Cardiac septum (tissue), 1 donor: ENCODE measurements at regions not wholly inside any gene's neighbourhood (a gene's known extent, or its start where the extent isn't known, plus 50 kb on each side); places are given as distances from the start of the nearest gene placed in this dataset.

Experiments
- DNase-seq: peaks from one replicate; pipeline ENCODE4 v3.0.0-alpha.2; 2020; ENCODE audit warnings: low spot score
- intact Hi-C: fragments of 100-400 bp; cut with DNase I; formaldehyde crosslinking; loops from one replicate; pipeline ENCODE4 v1.14.0; 2022
- donor health status: DM: no; HTN: no; CAD: no.

GRCh38 chr7:35993676-35994606 lies 159.1 kb upstream of the EEPD1 start:
- DNase-seq: no peak
- intact Hi-C loops: no loop called here

GRCh38 chr7:35995334-35995733 lies 157.7 kb upstream of the EEPD1 start:
- no peak for DNase-seq
- intact Hi-C loops: no loop called here

- no peak for DNase-seq
- intact Hi-C loops: no loop called here
Measured at GRCh38 chr7:35998481-35998880, 154.6 kb upstream of the EEPD1 start.

- no peak for DNase-seq
- intact Hi-C loops: no loop called here
Measured at GRCh38 chr7:36001546-36001945, 151.5 kb upstream of the EEPD1 start.

- intact Hi-C loops: no loop called here
- no peak for DNase-seq
Measured at GRCh38 chr7:36002900-36003299, 150.2 kb upstream of the EEPD1 start.

- intact Hi-C loops: no loop called here
- no peak for DNase-seq
Measured at GRCh38 chr7:36003343-36003742, 149.7 kb upstream of the EEPD1 start.

- intact Hi-C loops: no loop called here
- no peak for DNase-seq
Measured at GRCh38 chr7:36005293-36005692, 147.8 kb upstream of the EEPD1 start.

- intact Hi-C loops: no loop called here
- DNase-seq: no peak
Measured at GRCh38 chr7:36005876-36006275, 147.2 kb upstream of the EEPD1 start.

GRCh38 chr7:36006636-36007229 lies 146.3 kb upstream of the EEPD1 start:
- no peak for DNase-seq

GRCh38 chr7:36010656-36011587 lies 142.1 kb upstream of the EEPD1 start:
- intact Hi-C loops: no loop called here
- no peak for DNase-seq

More at GRCh38 chr7:36006636-36007229, 146.3 kb upstream of the EEPD1 start:
- intact Hi-C loops: no loop called here

GRCh38 chr7:36011588-36011965 lies 141.5 kb upstream of the EEPD1 start:
- no peak for DNase-seq
- intact Hi-C loops: no loop called here

- DNase-seq: no peak
- intact Hi-C loops: no loop called here
Measured at GRCh38 chr7:36013246-36014014, 139.6 kb upstream of the EEPD1 start.

- DNase-seq: no peak
- intact Hi-C loops: no loop called here
Measured at GRCh38 chr7:36014961-36015360, 138.1 kb upstream of the EEPD1 start.

GRCh38 chr7:36015733-36016132 lies 137.3 kb upstream of the EEPD1 start:
- DNase-seq: no peak
- intact Hi-C loops: no loop called here

- intact Hi-C loops: no loop called here
- no peak for DNase-seq
Measured at GRCh38 chr7:36016648-36017047, 136.4 kb upstream of the EEPD1 start.

GRCh38 chr7:36017111-36017510 lies 135.9 kb upstream of the EEPD1 start:
- intact Hi-C loops: no loop called here
- DNase-seq: no peak

- no peak for DNase-seq
- intact Hi-C loops: no loop called here
Measured at GRCh38 chr7:36018816-36019484, 134.1 kb upstream of the EEPD1 start.

- intact Hi-C loops: no loop called here
- DNase-seq: no peak
Measured at GRCh38 chr7:36019538-36019937, 133.5 kb upstream of the EEPD1 start.

GRCh38 chr7:36019980-36020379 lies 133.1 kb upstream of the EEPD1 start:
- intact Hi-C loops: no loop called here
- DNase-seq: no peak
